Superior temporal gyrus (tissue), 1 donor: ENCODE measurements at regions not wholly inside any gene's neighbourhood (a gene's known extent, or its start where the extent isn't known, plus 50 kb on each side); places are given as distances from the start of the nearest gene placed in this dataset.
"Not testable (repeated sequence)": the region's sequence is repeated elsewhere in the genome, so short reads cannot be mapped to it uniquely, and the experiment has no call there.

Experiments
- DNase-seq: peaks from one replicate; pipeline ENCODE4 v3.0.0-alpha.2; 2016; ENCODE audit errors: extremely low spot score

GRCh38 chr5:30498972-30499371, 694.5 kb upstream of the CDH6 start:
- no peak for DNase-seq

GRCh38 chr5:30498509-30498908, 695.0 kb upstream of the CDH6 start:
- DNase-seq: not testable (repeated sequence)

- DNase-seq: not testable (repeated sequence)
Measured at GRCh38 chr5:30494113-30494512, 699.4 kb upstream of the CDH6 start.

- DNase-seq: no peak
Measured at GRCh38 chr5:30479104-30479503, 714.4 kb upstream of the CDH6 start.

- DNase-seq: no peak
Measured at GRCh38 chr5:30475429-30475828, 718.1 kb upstream of the CDH6 start.

GRCh38 chr5:30469691-30470090, 723.8 kb upstream of the CDH6 start:
- no peak for DNase-seq

GRCh38 chr5:30458681-30459080, 734.8 kb upstream of the CDH6 start:
- DNase-seq: no peak

- DNase-seq: not testable (repeated sequence)
Measured at GRCh38 chr5:30455484-30455883, 738.0 kb upstream of the CDH6 start.

- no peak for DNase-seq
Measured at GRCh38 chr5:30453168-30453567, 740.3 kb upstream of the CDH6 start.

GRCh38 chr5:30450153-30450552, 743.3 kb upstream of the CDH6 start:
- DNase-seq: no peak

GRCh38 chr5:30447431-30447830, 746.1 kb upstream of the CDH6 start:
- DNase-seq: no peak

GRCh38 chr5:30446456-30446855, 747.0 kb upstream of the CDH6 start:
- no peak for DNase-seq

- DNase-seq: no peak
Measured at GRCh38 chr5:30438785-30439184, 754.7 kb upstream of the CDH6 start.

- no peak for DNase-seq
Measured at GRCh38 chr5:30436691-30437090, 756.8 kb upstream of the CDH6 start.

- DNase-seq: not testable (repeated sequence)
Measured at GRCh38 chr5:30428866-30429407, 764.5 kb upstream of the CDH6 start.

GRCh38 chr5:30414078-30414477, 779.4 kb upstream of the CDH6 start:
- DNase-seq: no peak

- peak; percentile 28 for DNase-seq
Measured at GRCh38 chr5:30413540-30413939, 779.9 kb upstream of the CDH6 start.

GRCh38 chr5:30405821-30406220, 787.7 kb upstream of the CDH6 start:
- DNase-seq: no peak

- peak; percentile 42 for DNase-seq
Measured at GRCh38 chr5:30401479-30402058, 791.9 kb upstream of the CDH6 start.

- DNase-seq: no peak
Measured at GRCh38 chr5:30398423-30398822, 795.1 kb upstream of the CDH6 start.

GRCh38 chr5:30392897-30393296, 800.6 kb upstream of the CDH6 start:
- DNase-seq: no peak

- no peak for DNase-seq
Measured at GRCh38 chr5:30390095-30390494, 803.4 kb upstream of the CDH6 start.

- no peak for DNase-seq
Measured at GRCh38 chr5:30387974-30388632, 805.4 kb upstream of the CDH6 start.

GRCh38 chr5:30385754-30386153, 807.7 kb upstream of the CDH6 start:
- no peak for DNase-seq
